ENCODE measurements at regions not wholly inside any gene's neighbourhood (a gene's known extent, or its start where the extent isn't known, plus 50 kb on each side); places are given as distances from the start of the nearest gene placed in this dataset.
A peak's percentile ranks its signal among the peaks of the same experiment; 100 is the strongest.

- peak; percentile 52 for DNase-seq
Measured at GRCh38 chr10:78528749-78529204, 495.1 kb downstream of the RPS24 start.

- DNase-seq: peak; percentile 39
Measured at GRCh38 chr10:78529262-78529661, 495.6 kb downstream of the RPS24 start.

GRCh38 chr10:78531088-78531487 is 497.4 kb downstream of the RPS24 start:
- DNase-seq: no peak

GRCh38 chr10:78532480-78533042 is 498.9 kb downstream of the RPS24 start:
- no peak for DNase-seq

GRCh38 chr10:78533098-78533497 is 499.4 kb downstream of the RPS24 start:
- no peak for DNase-seq

GRCh38 chr10:78533776-78534175 is 500.1 kb downstream of the RPS24 start:
- no peak for DNase-seq

GRCh38 chr10:78535716-78536218 is 502.1 kb downstream of the RPS24 start:
- DNase-seq: no peak

- no peak for DNase-seq
Measured at GRCh38 chr10:78537018-78537417, 503.4 kb downstream of the RPS24 start.

GRCh38 chr10:78539247-78539766 is 505.6 kb downstream of the RPS24 start:
- no peak for DNase-seq

- DNase-seq: no peak
Measured at GRCh38 chr10:78540355-78541076, 506.9 kb downstream of the RPS24 start.

GRCh38 chr10:78541481-78542140 is 507.9 kb downstream of the RPS24 start:
- no peak for DNase-seq

- DNase-seq: no peak
Measured at GRCh38 chr10:78542141-78542489, 508.5 kb downstream of the RPS24 start.

GRCh38 chr10:78542521-78542920 is 508.9 kb downstream of the RPS24 start:
- no peak for DNase-seq

GRCh38 chr10:78543031-78543748 is 509.5 kb downstream of the RPS24 start:
- DNase-seq: no peak

- DNase-seq: no peak
Measured at GRCh38 chr10:78543749-78544362, 510.2 kb downstream of the RPS24 start.

- DNase-seq: no peak
Measured at GRCh38 chr10:78544423-78545090, 510.9 kb downstream of the RPS24 start.

- no peak for DNase-seq
Measured at GRCh38 chr10:78545756-78546155, 512.1 kb downstream of the RPS24 start.

GRCh38 chr10:78547397-78547796 is 513.7 kb downstream of the RPS24 start:
- DNase-seq: no peak

- DNase-seq: no peak
Measured at GRCh38 chr10:78547905-78548304, 514.2 kb downstream of the RPS24 start.

GRCh38 chr10:78548369-78548768 is 514.7 kb downstream of the RPS24 start:
- no peak for DNase-seq

GRCh38 chr10:78549140-78549935 is 515.7 kb downstream of the RPS24 start:
- peak; percentile 13 for DNase-seq
